Left ventricle myocardium inferior (tissue), 1 donor: ENCODE measurements at regions not wholly inside any gene's neighbourhood (a gene's known extent, or its start where the extent isn't known, plus 50 kb on each side); places are given as distances from the start of the nearest gene placed in this dataset.

Experiments used
- DNase-seq: peaks from one replicate; pipeline ENCODE4 v3.0.0-alpha.2; 2020
- H3K27ac ChIP-seq: fragments of 200-600 bp; replicated peaks from 2 replicates; pipeline ENCODE4 v1.8.0; 2021
- H3K27me3 ChIP-seq: fragments of 200-600 bp; 2 replicates; pipeline ENCODE4 v1.8.0; 2021; ENCODE audit warnings: low read depth
- H3K36me3 ChIP-seq: fragments of 200-600 bp; 2 replicates; pipeline ENCODE4 v1.8.0; 2021
- H3K4me1 ChIP-seq: fragments of 200-600 bp; 2 replicates; pipeline ENCODE4 v1.8.0; 2021
- H3K4me3 ChIP-seq: fragments of 200-600 bp; 2 replicates; pipeline ENCODE4 v1.8.0; 2021; ENCODE audit warnings: mild to moderate bottlenecking, moderate library complexity
- H3K9me3 ChIP-seq: fragments of 200-600 bp; replicated peaks from 2 replicates; pipeline ENCODE4 v1.8.0; 2021
- CTCF ChIP-seq: fragments of 200-600 bp; IDR thresholded peaks from 2 replicates; pipeline ENCODE4 v1.8.0; 2021; ENCODE audit warnings: antibody characterized with exemption, mild to moderate bottlenecking, borderline replicate concordance
- intact Hi-C: fragments of 100-400 bp; cut with micrococcal nuclease; formaldehyde crosslinking; loops from one replicate; pipeline ENCODE4 v1.11.0; 2022
- donor health status: DM: no; HTN: yes; CAD: no; lungs with severe emphysema.

- TF ChIP-seq CTCF: no peak
- H3K9me3 ChIP-seq: no peaks in the 10 kb centered on the region
- H3K27me3 ChIP-seq: peaks cover 12% of the 10 kb centered on the region
- H3K36me3 ChIP-seq: no peaks in the 10 kb centered on the region
- no peak for DNase-seq
- H3K27ac ChIP-seq: no peak overlapping the region
- no peak overlapping the region for H3K4me3 ChIP-seq
- H3K4me1 ChIP-seq: no peaks in the 10 kb centered on the region
- intact Hi-C loops: no loop called here
Observed at GRCh38 chr16:26649381-26650045, 417.2 kb upstream of the C16orf82 start.

GRCh38 chr16:26651464-26651863, 415.3 kb upstream of the C16orf82 start:
- Histone ChIP-seq H3K9me3 (peaks cover 6% of the 10 kb centered on the region), H3K27me3 (peaks cover 9% of the 10 kb centered on the region), H3K27ac (no peak overlapping the region), H3K36me3 (no peaks in the 10 kb centered on the region), H3K4me1 (no peaks in the 10 kb centered on the region), H3K4me3 (no peak overlapping the region)
- DNase-seq: no peak
- intact Hi-C loops: no loop called here
- TF ChIP-seq CTCF: no peak

- intact Hi-C loops: no loop called here
- H3K36me3 ChIP-seq: no peaks in the 10 kb centered on the region
- H3K27ac ChIP-seq: no peak overlapping the region
- H3K4me3 ChIP-seq: no peak overlapping the region
- DNase-seq: no peak
- H3K27me3 ChIP-seq: peaks cover 9% of the 10 kb centered on the region
- peaks cover 10% of the 10 kb centered on the region for H3K9me3 ChIP-seq
- no peak for TF ChIP-seq CTCF
- no peaks in the 10 kb centered on the region for H3K4me1 ChIP-seq
Observed at GRCh38 chr16:26651884-26652283, 414.8 kb upstream of the C16orf82 start.

- H3K4me1 ChIP-seq: no peaks in the 10 kb centered on the region
- H3K27me3 ChIP-seq: no peaks in the 10 kb centered on the region
- intact Hi-C loops: no loop called here
- peaks cover 13% of the 10 kb centered on the region for H3K9me3 ChIP-seq
- no peaks in the 10 kb centered on the region for H3K36me3 ChIP-seq
- H3K4me3 ChIP-seq: no peak overlapping the region
- H3K27ac ChIP-seq: no peak overlapping the region
- TF ChIP-seq CTCF: no peak
- DNase-seq: no peak
Observed at GRCh38 chr16:26658486-26658885, 408.2 kb upstream of the C16orf82 start.

- Histone ChIP-seq H3K27ac (no peak overlapping the region), H3K27me3 (peaks cover 3% of the 10 kb centered on the region), H3K36me3 (no peaks in the 10 kb centered on the region), H3K4me3 (no peak overlapping the region), H3K9me3 (peaks cover 13% of the 10 kb centered on the region), H3K4me1 (no peaks in the 10 kb centered on the region)
- DNase-seq: no peak
- TF ChIP-seq CTCF: no peak
- intact Hi-C loops: no loop called here
Observed at GRCh38 chr16:26658915-26659314, 407.8 kb upstream of the C16orf82 start.
